RWPE1 (cell line): ENCODE measurements at regions not wholly inside any gene's neighbourhood (a gene's known extent, or its start where the extent isn't known, plus 50 kb on each side); places are given as distances from the start of the nearest gene placed in this dataset.

ENCODE experiments used
- CTCF ChIA-PET: fragments of 350-600 bp; sonication (Branson Sonifier 250); formaldehyde crosslinking; extraction: SDS; loops from one replicate; lab custom pipeline; 2021; lab: Yijun Ruan, JAX
- POLR2A ChIA-PET: fragments of 400-600 bp; formaldehyde crosslinking; extraction: SDS; loops from one replicate; lab custom pipeline; 2020; ENCODE audit warnings: antibody characterized with exemption; ENCODE audit not compliant: low non-redundant PET; lab: Yijun Ruan, JAX
- DNase-seq: peaks from one replicate; pipeline ENCODE4 v3.0.0; 2012; ENCODE audit warnings: low spot score
- H3K27ac ChIP-seq: fragments of 450-650 bp; 2 replicates; pipeline ENCODE4 v1.5.1; 2017
- TF ChIP-seq, protein P1 (sequence below): fragments of 450-650 bp; conservative IDR thresholded peaks from 2 replicates; pipeline ENCODE4 v1.5.1; 2017; ENCODE audit warnings: low read depth, mild to moderate bottlenecking

DNA sequence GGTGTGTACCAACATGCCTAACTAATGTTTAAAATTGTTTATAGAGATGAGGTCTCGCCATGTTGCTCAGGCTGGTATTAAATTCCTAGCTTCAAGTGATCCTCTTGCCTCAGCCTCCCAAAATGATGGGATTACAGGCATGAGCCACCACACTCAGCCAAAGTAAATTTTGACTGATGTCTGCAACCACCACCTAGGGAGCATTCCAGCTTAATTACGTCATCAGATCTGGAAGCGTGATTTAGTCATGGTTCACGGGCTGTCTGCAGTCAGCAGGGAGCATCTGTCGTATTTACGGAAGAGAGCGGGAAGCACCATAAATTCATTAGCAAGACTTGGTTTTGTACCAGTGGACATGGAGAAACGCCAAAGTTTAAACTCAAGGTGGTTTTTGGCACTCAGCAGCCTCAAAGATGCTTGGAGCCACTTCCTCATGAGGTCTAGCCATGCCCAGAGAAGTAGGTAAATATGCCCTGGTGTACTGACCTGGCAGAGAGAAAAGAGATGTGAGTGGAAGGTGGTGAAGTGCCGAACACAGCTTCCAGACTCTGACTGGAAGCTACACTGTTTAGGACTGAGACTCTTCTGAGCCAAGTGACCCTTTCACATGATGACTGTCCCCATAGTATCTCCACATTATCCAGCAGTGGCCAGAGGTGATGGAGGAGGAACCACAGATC lies 60.8 kb upstream of the SLC35F3 start:
- peak; percentile 45 for DNase-seq
- POLR2A ChIA-PET = no interaction called here
- no peak overlapping the region for H3K27ac ChIP-seq
- CTCF ChIA-PET = no interaction called here
- TF ChIP-seq, protein P1, sequence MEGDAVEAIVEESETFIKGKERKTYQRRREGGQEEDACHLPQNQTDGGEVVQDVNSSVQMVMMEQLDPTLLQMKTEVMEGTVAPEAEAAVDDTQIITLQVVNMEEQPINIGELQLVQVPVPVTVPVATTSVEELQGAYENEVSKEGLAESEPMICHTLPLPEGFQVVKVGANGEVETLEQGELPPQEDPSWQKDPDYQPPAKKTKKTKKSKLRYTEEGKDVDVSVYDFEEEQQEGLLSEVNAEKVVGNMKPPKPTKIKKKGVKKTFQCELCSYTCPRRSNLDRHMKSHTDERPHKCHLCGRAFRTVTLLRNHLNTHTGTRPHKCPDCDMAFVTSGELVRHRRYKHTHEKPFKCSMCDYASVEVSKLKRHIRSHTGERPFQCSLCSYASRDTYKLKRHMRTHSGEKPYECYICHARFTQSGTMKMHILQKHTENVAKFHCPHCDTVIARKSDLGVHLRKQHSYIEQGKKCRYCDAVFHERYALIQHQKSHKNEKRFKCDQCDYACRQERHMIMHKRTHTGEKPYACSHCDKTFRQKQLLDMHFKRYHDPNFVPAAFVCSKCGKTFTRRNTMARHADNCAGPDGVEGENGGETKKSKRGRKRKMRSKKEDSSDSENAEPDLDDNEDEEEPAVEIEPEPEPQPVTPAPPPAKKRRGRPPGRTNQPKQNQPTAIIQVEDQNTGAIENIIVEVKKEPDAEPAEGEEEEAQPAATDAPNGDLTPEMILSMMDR = no peak

DNA sequence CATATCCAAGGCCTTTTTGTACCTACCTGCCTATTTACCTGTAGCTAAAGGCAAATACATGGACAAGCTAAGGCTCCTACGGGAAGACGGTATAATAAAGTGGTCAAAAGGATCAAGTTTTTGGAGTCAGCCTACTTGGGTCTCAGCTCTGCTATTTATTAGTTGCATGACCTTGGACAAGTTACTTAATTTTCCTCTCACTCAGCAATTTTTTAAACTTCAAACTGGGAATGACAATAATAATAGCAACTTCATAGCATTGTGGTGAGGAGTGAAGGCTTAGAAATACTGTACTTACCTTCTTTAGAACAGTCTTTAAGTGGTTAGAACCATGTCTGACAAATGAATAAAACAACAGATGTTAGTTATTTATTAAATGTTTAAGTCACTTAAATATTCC lies 60.2 kb upstream of the SLC35F3 start:
- DNase-seq = no peak
- ChIA-PET CTCF (no interaction called here), POLR2A (no interaction called here)
- H3K27ac ChIP-seq = no peak overlapping the region
- TF ChIP-seq, protein P1 = no peak

DNA sequence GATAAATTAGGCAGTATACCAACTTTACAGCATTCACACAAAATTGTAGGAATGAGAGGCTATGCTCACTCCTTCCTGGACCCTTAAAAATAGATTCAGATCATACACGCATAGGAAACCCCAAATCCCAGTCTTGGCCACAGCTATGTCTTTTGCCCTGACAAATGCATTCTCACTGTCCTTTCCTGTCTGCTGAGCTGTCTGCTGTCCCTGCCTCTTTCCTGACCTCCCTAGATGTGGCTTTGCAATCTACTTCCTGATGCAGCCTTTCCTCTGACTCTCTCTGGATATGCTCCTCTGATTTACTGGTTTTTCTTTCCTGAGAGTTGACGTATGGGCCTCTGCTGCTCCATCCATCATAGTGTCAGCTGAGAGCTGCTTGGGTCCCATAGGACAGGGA lies 59.8 kb upstream of the SLC35F3 start:
- no peak overlapping the region for H3K27ac ChIP-seq
- TF ChIP-seq, protein P1 = no peak
- POLR2A ChIA-PET = no interaction called here
- CTCF ChIA-PET = no interaction called here
- DNase-seq = no peak
